Psoas muscle (tissue), 7 donors: ENCODE measurements at regions not wholly inside any gene's neighbourhood (a gene's known extent, or its start where the extent isn't known, plus 50 kb on each side); places are given as distances from the start of the nearest gene placed in this dataset.

Experiments
- ATAC-seq, 4 donors: fragments of 200-7000 bp; cut with Tn5 transposase; one replicate each; pipeline ENCODE4 v1.9.1; 2020; ENCODE audit warnings: moderate library complexity in 3 of 4, mild to moderate bottlenecking in 2 of 4
- DNase-seq, 2 donors: peaks; one replicate each; pipeline ENCODE4 v3.0.0-alpha.2; 2020
- H3K27ac ChIP-seq: fragments of 200-600 bp; one replicate; pipeline ENCODE4 v1.8.0; 2022
- H3K27me3 ChIP-seq, 3 donors: fragments of 200-600 bp in 1 of 3; one replicate each; pipeline versions ENCODE4 v1.6.1 to v1.8.0; 2013 to 2022; ENCODE audit warnings: low read length in 2 of 3, mild to moderate bottlenecking in 2 of 3, moderate library complexity in 1 of 3; ENCODE audit not compliant: insufficient read depth in 3 of 3
- H3K36me3 ChIP-seq, 2 donors: fragments of 200-600 bp in 1 of 2; one replicate each; pipeline versions ENCODE4 v1.6.1 to v1.8.0; 2013 to 2022; ENCODE audit warnings: low read depth in 1 of 2, mild to moderate bottlenecking in 1 of 2, moderate library complexity in 1 of 2; ENCODE audit not compliant: insufficient read depth in 1 of 2
- H3K4me1 ChIP-seq: fragments of 200-600 bp; one replicate; pipeline ENCODE4 v1.8.0; 2022
- H3K4me3 ChIP-seq: fragments of 200-600 bp; one replicate; pipeline ENCODE4 v1.8.0; 2022; ENCODE audit warnings: mild to moderate bottlenecking
- H3K9me3 ChIP-seq: fragments of 200-600 bp; one replicate; pipeline ENCODE4 v1.8.0; 2022
- CTCF ChIP-seq: fragments of 200-600 bp; IDR thresholded peaks from one replicate; pipeline ENCODE4 v1.8.0; 2022; ENCODE audit warnings: antibody characterized with exemption
- WGBS, 3 donors: extraction: QIAGEN DNeasy Blood & Tissue Kit; methylation state at CpG; one replicate each; pipeline versions ENCODE4 v1.1.6 to v1.1.7; 2013; 5-methylcytosine and 5-hydroxymethylcytosine counted together
- intact Hi-C, 2 donors: fragments of 100-400 bp; cut with DNase I; formaldehyde crosslinking; loops; one replicate each; pipeline versions ENCODE4 v1.11.0 to v1.14.2; 2022
- donor health status: healthy with polysubstance abuse.
- donor health status: DM: no; HTN: no; CAD: no; lungs with moderate emphysema.
- donor health status: Bipolar disorder and iron deficiency.
- donor health status: healthy.
- donor health status: DM: yes; HTN: yes; CAD: no.
- donor health status: DM: no; HTN: no; CAD: no.
- donor health status: DM: yes; HTN: yes; CAD: no.

GRCh38 chr15:70209499-70209898 lies 111.8 kb upstream of the TLE3 start:
- H3K4me1 ChIP-seq = no peaks in the 10 kb centered on the region
- no peak for ATAC-seq
- DNase-seq = no peak
- H3K4me3 ChIP-seq = no peak overlapping the region
- peaks cover 0 to 2% (median 0%) of the 10 kb centered on the region in 3 donors for H3K27me3 ChIP-seq
- no peaks in the 10 kb centered on the region for H3K36me3 ChIP-seq
- 93 to 97% (median 96%) methylated on average over 5 of the region's 5 CpGs for whole genome bisulfite sequencing, 3 donors
- no peak for TF ChIP-seq CTCF
- H3K9me3 ChIP-seq = no peaks in the 10 kb centered on the region
- intact Hi-C loops = loop anchor here in 1 of 2 donors (10.0 kb wide), 1 partner anchor 265 kb away; no protein-coding TSS in a partner anchor
- H3K27ac ChIP-seq = no peak overlapping the region

DNA sequence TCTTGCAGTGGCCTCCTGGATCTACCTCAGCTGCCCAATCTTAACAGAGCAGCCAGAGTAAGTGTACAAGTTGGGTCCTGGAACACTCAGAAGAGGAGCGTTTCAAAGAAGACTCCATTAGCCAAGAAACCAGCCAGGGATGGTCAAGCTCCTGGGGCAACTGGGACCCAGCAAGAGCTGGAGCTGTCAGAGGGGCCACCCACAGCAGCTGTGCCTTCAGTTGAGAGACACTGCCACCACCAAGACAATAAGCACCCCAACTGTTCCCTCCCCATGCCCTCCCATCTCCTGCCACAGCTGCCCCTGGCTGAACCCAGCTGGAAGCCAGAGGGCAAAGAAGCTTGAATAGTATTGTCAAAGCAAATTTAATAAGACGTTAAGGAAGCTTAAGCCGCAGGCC lies 110.6 kb upstream of the TLE3 start:
- intact Hi-C loops = loop anchor here in 1 of 2 donors (10.0 kb wide), 1 partner anchor 266 kb away; no protein-coding TSS in a partner anchor
- no peak overlapping the region for H3K27ac ChIP-seq
- H3K9me3 ChIP-seq = no peaks in the 10 kb centered on the region
- H3K4me1 ChIP-seq = no peaks in the 10 kb centered on the region
- peaks cover 0 to 2% (median 0%) of the 10 kb centered on the region in 3 donors for H3K27me3 ChIP-seq
- no peak for ATAC-seq
- no peak overlapping the region for H3K4me3 ChIP-seq
- WGBS, 3 donors = 88 to 93% (median 88%) methylated on average over 3 of the region's 3 CpGs
- DNase-seq = no peak
- H3K36me3 ChIP-seq = no peaks in the 10 kb centered on the region
- TF ChIP-seq CTCF = no peak

DNA sequence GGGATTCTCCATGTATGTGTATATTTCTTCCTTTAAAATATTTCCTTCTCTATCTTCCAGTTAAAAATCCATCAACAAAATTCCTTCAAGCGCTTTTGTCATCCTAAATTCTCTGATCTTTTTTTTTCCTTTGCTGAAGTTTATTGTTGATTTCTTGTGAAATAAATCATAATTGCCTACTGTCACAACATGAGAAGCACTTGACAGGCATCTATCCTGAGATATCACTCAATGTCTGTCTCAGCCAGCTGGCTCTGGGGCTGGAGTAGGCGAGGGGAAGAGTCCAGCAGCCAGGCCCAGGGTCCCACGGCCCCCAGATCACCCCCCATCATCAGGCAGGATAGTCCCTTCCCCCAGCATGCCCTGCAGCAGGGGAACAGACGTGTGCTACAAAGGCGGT lies 109.0 kb upstream of the TLE3 start:
- DNase-seq (no peak), ATAC-seq (no peak)
- Histone ChIP-seq H3K9me3 (no peaks in the 10 kb centered on the region), H3K4me1 (no peaks in the 10 kb centered on the region), H3K36me3 (no peaks in the 10 kb centered on the region), H3K27me3 (no peaks in the 10 kb centered on the region), H3K4me3 (no peak overlapping the region), H3K27ac (no peak overlapping the region)
- no peak for TF ChIP-seq CTCF
- WGBS, 3 donors = 78 to 87% (median 85%) methylated on average over 5 of the region's 5 CpGs
- intact Hi-C loops = loop anchor here in 1 of 2 donors (10.0 kb wide), 1 partner anchor 268 kb away; no protein-coding TSS in a partner anchor

- no peak for TF ChIP-seq CTCF
- H3K36me3 ChIP-seq = no peaks in the 10 kb centered on the region
- peaks cover 18% of the 10 kb centered on the region for H3K4me1 ChIP-seq
- no peak overlapping the region for H3K4me3 ChIP-seq
- intact Hi-C loops = loop anchor here in 1 of 2 donors (10.0 kb wide), 1 partner anchor 270 kb away; no protein-coding TSS in a partner anchor
- no peak overlapping the region for H3K27ac ChIP-seq
- no peaks in the 10 kb centered on the region for H3K9me3 ChIP-seq
- ATAC-seq (no peak), DNase-seq (no peak)
- H3K27me3 ChIP-seq = no peaks in the 10 kb centered on the region
- 97 to 100% (median 100%) methylated on average over 1 of the region's 1 CpG for WGBS, 3 donors
These were observed 106.9 kb upstream of the TLE3 start for GRCh38 chr15:70204652-70205051.

GRCh38 chr15:70203981-70204560 lies 106.4 kb upstream of the TLE3 start:
- H3K27me3 ChIP-seq = no peaks in the 10 kb centered on the region
- TF ChIP-seq CTCF = no peak
- 92 to 94% (median 93%) methylated on average over 8 of the region's 8 CpGs for WGBS, 3 donors
- no peak for DNase-seq
- ATAC-seq = no peak
- intact Hi-C loops = loop anchor here in 1 of 2 donors (10.0 kb wide), 1 partner anchor 271 kb away; no protein-coding TSS in a partner anchor
- no peaks in the 10 kb centered on the region for H3K36me3 ChIP-seq
- peaks cover 18% of the 10 kb centered on the region for H3K4me1 ChIP-seq
- H3K4me3 ChIP-seq = no peak overlapping the region
- no peak overlapping the region for H3K27ac ChIP-seq
- H3K9me3 ChIP-seq = no peaks in the 10 kb centered on the region
